ENCODE measurements at regions not wholly inside any gene's neighbourhood (a gene's known extent, or its start where the extent isn't known, plus 50 kb on each side); places are given as distances from the start of the nearest gene placed in this dataset.

DNA sequence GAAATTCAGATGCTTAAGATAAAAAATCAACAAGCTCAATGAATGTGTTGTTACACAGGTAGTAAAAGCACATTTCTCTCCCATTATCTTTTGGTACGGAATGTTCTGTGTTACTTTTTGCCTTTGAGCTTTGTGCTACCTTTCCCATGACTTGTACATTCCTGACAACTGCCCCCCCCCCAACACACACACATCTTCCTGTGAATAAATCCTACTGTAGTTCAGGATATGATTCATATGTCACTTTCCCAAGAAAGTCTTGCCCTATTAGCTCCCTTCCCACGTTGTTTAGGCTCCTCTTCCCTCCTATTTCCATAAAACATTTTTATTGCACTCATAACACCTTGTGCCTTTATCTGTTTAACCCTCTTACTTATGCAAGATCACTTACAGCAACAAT is 442.6 kb upstream of the LRATD1 start:
- TF ChIP-seq, protein P1, sequence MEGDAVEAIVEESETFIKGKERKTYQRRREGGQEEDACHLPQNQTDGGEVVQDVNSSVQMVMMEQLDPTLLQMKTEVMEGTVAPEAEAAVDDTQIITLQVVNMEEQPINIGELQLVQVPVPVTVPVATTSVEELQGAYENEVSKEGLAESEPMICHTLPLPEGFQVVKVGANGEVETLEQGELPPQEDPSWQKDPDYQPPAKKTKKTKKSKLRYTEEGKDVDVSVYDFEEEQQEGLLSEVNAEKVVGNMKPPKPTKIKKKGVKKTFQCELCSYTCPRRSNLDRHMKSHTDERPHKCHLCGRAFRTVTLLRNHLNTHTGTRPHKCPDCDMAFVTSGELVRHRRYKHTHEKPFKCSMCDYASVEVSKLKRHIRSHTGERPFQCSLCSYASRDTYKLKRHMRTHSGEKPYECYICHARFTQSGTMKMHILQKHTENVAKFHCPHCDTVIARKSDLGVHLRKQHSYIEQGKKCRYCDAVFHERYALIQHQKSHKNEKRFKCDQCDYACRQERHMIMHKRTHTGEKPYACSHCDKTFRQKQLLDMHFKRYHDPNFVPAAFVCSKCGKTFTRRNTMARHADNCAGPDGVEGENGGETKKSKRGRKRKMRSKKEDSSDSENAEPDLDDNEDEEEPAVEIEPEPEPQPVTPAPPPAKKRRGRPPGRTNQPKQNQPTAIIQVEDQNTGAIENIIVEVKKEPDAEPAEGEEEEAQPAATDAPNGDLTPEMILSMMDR (optimal IDR thresholded peaks at IDR 0.05 in 1 of 3, IDR thresholded peaks at IDR 0.05 in 1 of 3, conservative IDR thresholded peaks at IDR 0.05 in 1 of 3; ENCODE audit: extremely low read depth in 1 of 3, insufficient read depth in 2 of 3, low read length in 3 of 3): no peak
- no peak for TF ChIP-seq EZH2 (IDR thresholded peaks at IDR 0.05; ENCODE audit: low read length)
